HepG2 (cell line): ENCODE measurements at regions not wholly inside any gene's neighbourhood (a gene's known extent, or its start where the extent isn't known, plus 50 kb on each side); places are given as distances from the start of the nearest gene placed in this dataset.
A peak's percentile ranks its signal among the peaks of the same experiment; 100 is the strongest.
"Not testable (repeated sequence)": the region's sequence is repeated elsewhere in the genome, so short reads cannot be mapped to it uniquely, and the experiment has no call there.

Experiments used
- ATAC-seq: fragments of 200-7000 bp; cut with Tn5 transposase; 3 replicates; pipeline ENCODE4 v1.9.1; 2020; ENCODE audit warnings: mild to moderate bottlenecking, moderate library complexity
- BruUV-seq: library from RNA; stranded (reverse); fragments of 400-500 nt; replicated peaks from 2 replicates; lab custom pipeline; 2021; lab: Mats Ljungman, UMichigan
- CTCF ChIA-PET: fragments of 300-600 bp; formaldehyde crosslinking; extraction: SDS; loops from one replicate; lab custom pipeline; 2021; ENCODE audit warnings: low total read pairs, inconsistent platforms, low intra/inter-chr PET ratio; lab: Yijun Ruan, JAX
- POLR2A ChIA-PET: fragments of 350-600 bp; sonication (Branson Sonifier 250); formaldehyde crosslinking; loops from one replicate; lab custom pipeline; 2020; ENCODE audit warnings: antibody characterized with exemption, inconsistent platforms; lab: Yijun Ruan, JAX
- DNase-seq: peaks from one replicate; pipeline ENCODE4 v3.0.0-alpha.2; 2015; ENCODE audit warnings: low spot score
- FAIRE-seq: peaks from 3 replicates; lab custom pipeline; 2011; peaks lifted over from hg19 to GRCh38; lab: Jason Lieb, UNC
- H2AFZ ChIP-seq: one replicate; pipeline ENCODE4 v1.6.1; 2011; ENCODE audit warnings: low read length, inconsistent platforms
- H3K27ac ChIP-seq: fragments of 300-600 bp; 3 replicates; pipeline ENCODE4 v1.8.0; 2011; ENCODE audit warnings: mixed run types, mild to moderate bottlenecking, mixed read lengths, low read length, inconsistent platforms; ENCODE audit not compliant: insufficient read depth; ENCODE audit errors: extremely low read length
- H3K27me3 ChIP-seq, 2 experiments: fragments of 200-600 bp in 1 of 2; 2 replicates in 1 of 2; 3 replicates in 1 of 2; pipeline versions ENCODE4 v1.6.0 to v1.8.0; 2011; ENCODE audit warnings: low read length in 2 of 2, mild to moderate bottlenecking in 2 of 2, moderate library complexity in 2 of 2, inconsistent platforms in 1 of 2; ENCODE audit not compliant: insufficient read depth in 2 of 2, control insufficient read depth in 1 of 2
- H3K36me3 ChIP-seq, 2 experiments: fragments of 200-600 bp in 1 of 2; replicated peaks in 1 of 2; 2 replicates in 1 of 2; 3 replicates in 1 of 2; pipeline versions ENCODE4 v1.5.1 to v1.8.0; 2011; ENCODE audit warnings: low read length in 2 of 2, inconsistent platforms in 1 of 2; ENCODE audit not compliant: insufficient read depth in 2 of 2, control insufficient read depth in 1 of 2
- H3K4me1 ChIP-seq: 2 replicates; pipeline ENCODE4 v1.5.1; 2012; ENCODE audit warnings: low read length, inconsistent platforms; ENCODE audit not compliant: insufficient read depth
- H3K4me2 ChIP-seq: 2 replicates; pipeline ENCODE4 v1.6.0; 2011; ENCODE audit warnings: low read depth, low read length, inconsistent platforms
- H3K4me3 ChIP-seq, 3 experiments: fragments of 200-600 bp in 1 of 3; sonication (generic), shearing (Covaris generic) in 1 of 3; replicated peaks in 1 of 3; 2 replicates each; pipeline ENCODE4 v1.5.1; 2011 to 2016; ENCODE audit warnings: low read length in 3 of 3, inconsistent platforms in 2 of 3, low read depth in 2 of 3, mild to moderate bottlenecking in 2 of 3, control low read depth in 1 of 3, mixed read lengths in 1 of 3; ENCODE audit not compliant: insufficient read depth in 1 of 3
- H3K79me2 ChIP-seq: one replicate; pipeline ENCODE4 v1.6.1; 2011; ENCODE audit warnings: low read length, inconsistent platforms; ENCODE audit not compliant: insufficient read depth
- H3K9ac ChIP-seq: 2 replicates; pipeline ENCODE4 v1.6.0; 2011; ENCODE audit warnings: mild to moderate bottlenecking, low read depth, low read length, inconsistent platforms; ENCODE audit not compliant: insufficient read depth
- H3K9me3 ChIP-seq: 2 replicates; pipeline ENCODE4 v1.5.1; 2012; ENCODE audit warnings: mild to moderate bottlenecking, low read length
- H4K20me1 ChIP-seq: 2 replicates; pipeline ENCODE4 v1.6.0; 2011; ENCODE audit warnings: inconsistent platforms, mild to moderate bottlenecking, low read length, moderate library complexity; ENCODE audit not compliant: insufficient read depth
- AHDC1 ChIP-seq: sonication (generic); formaldehyde crosslinking; IDR thresholded peaks from 2 replicates; pipeline ENCODE4 v1.5.1; 2020; ENCODE audit warnings: mild to moderate bottlenecking, missing genetic modification reagents, borderline replicate concordance
- WGBS: methylation state at CpG from one replicate; pipeline ENCODE4 v1.1.6; 2017; ENCODE audit warnings: low lambda C conversion rate; 5-methylcytosine and 5-hydroxymethylcytosine counted together
- in situ Hi-C: cut with HindIII; loops from 2 replicates; pipeline ENCODE4 v1.10.0; 2017; ENCODE audit warnings: low pct_unique_long_range_greater_than_20kb; ENCODE audit not compliant: extremely low pct_ligation_motif_present
- intact Hi-C: fragments of 100-400 bp; cut with micrococcal nuclease; formaldehyde crosslinking; loops from one replicate; pipeline ENCODE4 v1.10.0; 2022; ENCODE audit not compliant: unreplicated experiment

- peak; percentile 57; the same call in 1 of the 2 replicates for TF ChIP-seq AHDC1 (CRISPR knock-in tag)
Observed at GRCh38 chr2:7169593-7169992, 252.4 kb downstream of the RNF144A start (continued).

- H3K27ac ChIP-seq, FAIRE-seq, H3K27me3 ChIP-seq, POLR2A ChIA-PET, H3K4me1 ChIP-seq, intact Hi-C loops, H4K20me1 ChIP-seq, ATAC-seq, BruUV-seq, H3K4me3 ChIP-seq, DNase-seq, H3K9ac ChIP-seq, H3K9me3 ChIP-seq, H2AFZ ChIP-seq, H3K4me2 ChIP-seq, H3K36me3 ChIP-seq, in situ Hi-C loops, H3K79me2 ChIP-seq, CTCF ChIA-PET: not testable (repeated sequence)
- WGBS, result 88% methylated on average over 17 of the region's 17 CpGs
Observed at GRCh38 chr2:7178996-7179395, 261.8 kb downstream of the RNF144A start.
